T1000 (cell line): ENCODE measurements at regions not wholly inside any gene's neighbourhood (a gene's known extent, or its start where the extent isn't known, plus 50 kb on each side); places are given as distances from the start of the nearest gene placed in this dataset.

Source experiments
- DNase-seq: peaks from one replicate; lab custom pipeline; 2025; ENCODE audit warnings: mixed read lengths; lab: John Stamatoyannopoulos, UW

DNA sequence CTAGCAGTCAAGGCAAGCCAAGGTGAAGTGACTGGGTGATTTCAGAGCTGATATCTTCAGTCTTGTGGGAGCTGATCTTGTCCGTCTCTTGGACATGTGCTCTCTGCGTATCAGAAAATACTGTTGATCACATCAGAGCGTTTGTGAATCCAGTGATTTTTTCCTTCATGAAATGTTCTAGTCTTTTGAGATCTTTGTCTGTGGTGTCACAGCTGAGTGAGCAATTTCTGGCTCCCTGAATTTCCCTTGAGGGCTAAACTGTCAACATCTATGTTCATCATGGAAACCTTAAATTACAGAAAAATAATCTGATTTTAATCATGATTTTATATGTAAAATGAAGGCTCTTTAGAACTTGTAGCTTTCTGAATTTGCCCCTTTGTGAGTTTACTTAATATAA is 432.0 kb downstream of the CCDC85A start:
- no peak for DNase-seq

DNA sequence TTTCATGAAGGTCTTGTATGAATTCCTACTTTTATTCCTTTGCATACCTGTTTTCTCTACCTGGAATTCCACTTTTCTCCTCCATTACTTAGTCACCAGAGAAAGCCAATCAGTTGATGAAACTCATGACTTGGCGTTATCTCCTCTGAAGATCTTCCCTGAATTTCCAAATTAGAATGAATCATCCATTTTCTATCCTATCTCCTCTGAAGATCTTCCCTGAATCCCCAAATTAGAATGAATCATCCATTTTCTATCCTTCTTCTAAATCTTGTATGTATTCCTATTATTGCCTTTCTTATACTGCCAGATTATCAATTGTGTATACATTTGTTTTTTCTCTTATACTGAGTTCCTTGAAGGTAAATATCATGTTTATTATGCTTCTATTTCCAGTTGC is 440.4 kb downstream of the CCDC85A start:
- no peak for DNase-seq

DNA sequence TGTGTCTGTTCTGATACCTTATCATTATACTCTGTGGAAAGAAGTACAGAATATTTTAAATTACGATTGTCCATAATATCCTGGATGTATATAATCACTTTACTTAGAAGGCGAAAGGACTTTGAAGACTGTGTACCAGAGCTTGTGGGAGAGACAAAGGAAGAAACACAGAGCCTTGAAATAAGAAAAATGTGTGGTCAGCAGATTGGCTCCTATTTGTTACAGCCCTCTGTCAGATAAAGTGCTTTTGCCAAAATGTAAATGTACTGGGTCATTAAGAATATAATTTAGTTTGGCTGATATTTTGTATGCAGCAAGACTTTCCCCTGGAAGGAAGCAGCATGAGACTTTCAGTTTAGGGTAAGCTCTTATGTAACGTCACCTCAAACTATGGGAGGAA is 443.1 kb downstream of the CCDC85A start:
- DNase-seq, result no peak

- DNase-seq, result no peak
Measured at GRCh38 chr2:56630286-56630685, 446.5 kb downstream of the CCDC85A start.

DNA sequence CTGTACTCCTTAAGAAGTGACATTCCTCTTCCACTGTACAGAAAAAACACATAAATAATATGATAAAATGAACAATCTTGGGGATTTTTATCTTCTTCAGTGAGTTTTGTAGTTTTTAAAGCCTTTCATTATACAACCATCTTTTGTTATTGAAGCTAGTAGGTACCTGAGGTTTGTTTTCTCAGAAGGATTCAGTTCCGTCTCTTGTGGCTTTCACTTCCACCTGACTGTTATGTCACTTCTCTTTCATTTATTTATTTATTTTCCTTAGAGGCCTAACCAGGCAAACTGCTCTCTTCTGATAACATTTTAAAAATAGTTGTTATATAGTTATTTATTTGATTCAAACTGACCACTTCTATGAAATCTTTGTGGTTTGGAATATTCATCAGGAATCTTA is 464.2 kb downstream of the CCDC85A start:
- no peak for DNase-seq

DNA sequence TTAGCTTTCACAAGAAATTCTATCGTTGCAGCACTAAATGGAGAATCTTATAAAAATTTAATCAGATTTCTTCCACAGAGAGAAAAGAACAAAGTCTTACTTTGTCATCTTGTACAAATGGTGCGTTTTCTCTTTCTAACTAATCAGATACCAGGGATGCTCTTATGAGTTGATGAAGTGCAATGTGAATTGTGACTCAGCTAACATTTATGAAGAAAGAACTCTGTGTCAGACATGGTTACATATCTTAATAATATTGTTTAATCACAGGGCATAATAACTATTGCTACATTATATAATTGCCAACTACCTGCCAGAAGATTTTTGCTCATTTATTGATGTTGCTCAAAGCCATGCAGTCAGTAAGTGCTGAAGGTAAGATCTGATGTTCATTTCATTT is 465.0 kb downstream of the CCDC85A start:
- DNase-seq, result no peak

- DNase-seq, result no peak
Measured at GRCh38 chr2:56654936-56655335, 471.1 kb downstream of the CCDC85A start.

- DNase-seq, result no peak
Measured at GRCh38 chr2:56656826-56657225, 473.0 kb downstream of the CCDC85A start.

DNA sequence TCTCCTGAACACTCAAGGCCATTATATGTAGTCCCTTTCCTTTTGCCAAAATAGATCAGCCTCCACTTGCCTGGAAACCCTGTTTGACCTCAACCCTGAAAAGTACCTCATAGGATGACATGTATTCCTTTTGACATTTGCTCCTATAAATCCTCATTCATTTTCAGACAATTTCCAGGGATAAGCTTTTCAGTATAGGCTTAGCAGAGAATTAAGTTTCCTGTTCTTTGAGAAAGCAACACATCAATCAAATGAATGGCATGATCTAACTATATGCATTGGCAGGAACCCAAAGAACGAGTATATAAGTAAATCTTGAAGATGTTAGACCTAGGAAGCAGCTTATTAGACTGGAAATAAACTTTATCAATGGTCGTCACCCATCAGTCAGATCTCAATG is 483.0 kb downstream of the CCDC85A start:
- no peak for DNase-seq

GRCh38 chr2:56671973-56672569 is 488.3 kb downstream of the CCDC85A start:
- DNase-seq, result no peak

DNA sequence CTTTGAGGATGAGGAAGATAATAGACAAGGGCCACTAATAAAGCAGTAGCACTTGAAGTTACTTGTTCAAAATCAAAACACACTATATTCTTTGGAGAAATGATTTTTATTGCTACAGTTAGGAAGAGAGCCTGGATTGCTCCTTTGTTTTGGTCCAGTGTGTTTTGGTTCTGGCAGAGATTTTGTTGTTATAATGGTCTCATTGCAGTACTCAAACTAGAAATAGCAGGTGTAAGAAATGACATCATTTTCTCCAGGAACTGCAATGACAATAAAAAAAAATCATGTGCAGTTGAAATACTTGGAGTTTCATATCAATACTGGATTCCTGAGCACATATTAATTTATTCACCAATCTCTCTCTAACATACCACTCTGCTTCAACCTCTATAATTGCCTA is 490.3 kb downstream of the CCDC85A start:
- DNase-seq, result no peak

- DNase-seq, result no peak
Measured at GRCh38 chr2:56676966-56677365, 493.2 kb downstream of the CCDC85A start.

- no peak for DNase-seq
Measured at GRCh38 chr2:56680971-56681631, 497.3 kb downstream of the CCDC85A start.

DNA sequence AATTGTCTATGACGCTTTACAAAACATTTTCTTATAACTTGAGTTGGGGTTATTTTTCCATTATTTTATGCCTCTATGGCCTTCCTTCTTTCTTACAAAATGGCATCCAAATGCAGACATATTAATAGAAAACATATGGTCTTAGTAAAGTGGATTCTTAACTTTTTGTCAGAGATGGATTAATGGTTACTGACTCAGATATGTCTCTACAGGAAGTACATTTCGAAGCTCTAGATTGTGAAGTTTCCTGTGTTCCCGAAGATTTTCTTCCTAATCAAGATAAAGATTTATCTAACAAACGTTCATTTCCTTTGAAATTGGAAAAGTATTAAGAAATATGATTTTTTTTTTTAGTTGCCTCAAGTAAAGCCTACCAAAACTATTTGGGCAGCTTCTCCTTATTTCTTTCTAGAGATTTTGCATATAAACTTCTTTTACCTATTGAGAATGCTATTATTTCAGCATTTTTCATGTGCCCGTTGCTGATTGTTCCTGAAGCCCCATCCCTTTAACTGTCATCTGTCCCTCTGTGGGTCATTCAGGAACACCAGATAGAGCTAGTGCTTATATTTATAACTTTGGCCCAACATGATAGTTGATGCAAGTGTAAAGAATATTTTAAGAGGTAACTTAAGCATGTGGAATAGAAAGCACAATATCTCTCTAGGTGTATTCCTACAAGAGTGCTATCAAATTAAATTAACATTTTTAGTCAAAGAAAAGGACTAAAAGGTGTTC is 498.0 kb downstream of the CCDC85A start:
- DNase-seq, result no peak

GRCh38 chr2:56682397-56682760 is 498.6 kb downstream of the CCDC85A start:
- no peak for DNase-seq

GRCh38 chr2:56684327-56684726 is 500.5 kb downstream of the CCDC85A start:
- DNase-seq, result no peak

GRCh38 chr2:56685205-56685604 is 501.4 kb downstream of the CCDC85A start:
- no peak for DNase-seq

DNA sequence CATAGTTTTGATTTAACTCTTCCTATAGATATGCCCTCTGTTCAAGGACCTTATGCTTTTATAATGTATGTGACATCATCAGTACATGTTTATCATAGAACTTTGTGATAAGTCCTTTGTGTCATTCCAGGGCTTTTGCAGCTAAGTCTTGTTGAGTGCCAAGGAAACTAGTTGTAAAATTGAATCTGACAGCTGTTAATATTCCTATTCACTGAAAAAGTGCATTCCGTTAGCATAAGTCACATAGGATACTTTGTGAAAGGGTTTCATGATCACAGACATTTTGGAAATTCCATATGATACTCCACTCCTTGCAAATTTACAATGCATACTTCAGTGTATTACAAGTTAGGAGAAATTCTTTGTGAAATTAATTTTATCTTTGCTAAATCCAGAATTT is 503.4 kb downstream of the CCDC85A start:
- DNase-seq, result no peak

DNA sequence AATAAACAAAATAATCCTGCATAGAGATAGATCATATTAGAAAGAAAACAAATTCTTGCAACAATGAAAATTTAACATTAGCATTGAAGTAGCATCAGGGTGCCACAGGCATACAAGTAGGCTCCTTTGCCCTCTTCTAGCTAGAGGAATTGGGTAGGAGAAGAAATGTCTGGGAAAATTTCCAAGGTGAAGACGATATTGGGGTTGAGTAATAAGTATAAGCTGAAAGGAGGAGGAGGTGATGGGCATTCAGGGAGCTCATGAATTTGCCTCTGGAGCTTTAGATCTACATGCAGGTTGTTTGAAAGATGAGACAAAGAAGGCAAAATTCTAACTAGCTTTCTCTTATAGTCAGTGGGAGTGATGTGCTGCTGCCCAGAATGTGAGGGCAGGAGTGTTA is 504.9 kb downstream of the CCDC85A start:
- no peak for DNase-seq

DNA sequence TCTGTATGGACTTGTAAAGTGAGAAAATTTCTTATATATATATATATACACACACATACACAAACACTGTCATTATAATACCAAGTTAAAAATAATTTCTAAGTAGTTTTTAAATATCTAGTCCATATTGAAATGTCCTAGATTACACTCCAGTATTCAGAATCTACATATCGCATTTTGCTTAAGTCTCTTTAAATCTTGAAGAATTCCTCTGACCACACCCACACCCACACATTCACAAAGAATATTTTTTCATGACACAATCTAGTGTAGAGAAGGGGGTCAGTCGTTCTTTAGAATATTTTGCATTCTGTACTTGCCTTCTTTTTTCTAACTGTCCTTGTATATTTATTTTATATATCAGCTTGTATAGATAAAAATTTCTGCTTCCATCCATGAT is 509.7 kb downstream of the CCDC85A start:
- no peak for DNase-seq

DNA sequence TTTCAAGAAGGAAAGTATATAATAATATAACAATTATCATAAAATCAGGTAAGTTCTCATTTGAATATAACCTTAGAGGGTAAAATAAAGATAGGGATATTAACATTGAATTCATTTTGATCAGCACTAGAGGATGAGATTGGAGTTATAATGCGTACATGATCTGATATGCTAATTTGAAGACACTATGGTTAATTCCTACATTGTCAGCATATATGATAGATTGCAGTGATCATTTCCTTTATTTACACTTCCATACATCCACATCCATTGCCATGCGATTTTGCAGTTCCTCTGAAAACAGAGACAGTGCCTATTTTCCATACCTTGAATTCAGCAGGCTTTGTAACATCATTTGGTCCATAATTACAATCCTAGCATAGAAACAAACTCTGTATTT is 519.2 kb downstream of the CCDC85A start:
- DNase-seq, result no peak

DNA sequence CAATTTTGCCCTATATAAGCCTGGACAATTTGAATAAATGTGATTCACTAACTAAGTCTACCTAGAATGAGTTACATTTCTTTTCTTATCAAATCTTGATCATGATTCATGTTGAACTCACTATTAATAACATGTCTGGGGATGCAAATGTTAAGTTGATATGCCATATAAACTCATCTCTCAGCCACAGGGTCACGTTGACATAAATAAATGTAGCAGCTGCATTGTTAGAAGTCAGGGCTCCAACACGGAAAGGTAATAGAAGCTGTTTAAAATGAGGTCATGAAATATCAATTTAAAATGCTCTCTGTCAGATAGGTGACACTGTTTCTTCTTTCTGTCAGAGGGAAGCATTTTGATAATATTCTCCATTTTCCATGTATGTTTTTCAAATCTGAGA is 521.9 kb downstream of the CCDC85A start:
- DNase-seq, result no peak

DNA sequence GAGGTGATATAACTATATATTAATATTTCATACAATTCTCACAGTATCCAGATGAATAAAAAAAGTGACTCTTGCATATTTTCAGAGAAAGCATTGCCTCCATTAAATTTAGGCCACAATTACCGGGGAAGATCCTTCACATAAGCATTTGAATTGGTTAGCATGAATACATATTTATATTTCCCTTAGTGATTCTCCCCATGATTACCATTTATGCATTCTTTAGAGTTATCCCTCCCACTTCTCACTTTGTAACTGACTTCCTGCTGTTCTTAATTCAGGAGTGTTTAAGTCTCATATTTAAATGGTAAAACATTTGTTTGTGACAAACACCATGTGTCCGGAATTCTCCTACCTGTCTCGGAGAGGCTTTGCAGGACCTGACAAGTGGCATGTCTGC is 523.4 kb downstream of the CCDC85A start:
- no peak for DNase-seq

GRCh38 chr2:56707650-56708049 is 523.9 kb downstream of the CCDC85A start:
- no peak for DNase-seq
